LNCaP clone FGC (cell line): ENCODE measurements at regions not wholly inside any gene's neighbourhood (a gene's known extent, or its start where the extent isn't known, plus 50 kb on each side); places are given as distances from the start of the nearest gene placed in this dataset.

ENCODE experiments used
- DNase-seq: peaks from one replicate; pipeline ENCODE4 v3.0.0-alpha.2; 2011; ENCODE audit warnings: low read depth
- H3K4me3 ChIP-seq: 2 replicates; pipeline ENCODE4 v1.5.1; 2011; ENCODE audit warnings: mild to moderate bottlenecking, low read depth, low read length, control low read depth
- CTCF ChIP-seq: IDR thresholded peaks from 2 replicates; pipeline ENCODE4 v1.5.1; 2012; ENCODE audit warnings: mild to moderate bottlenecking; ENCODE audit not compliant: control insufficient read depth, insufficient read depth; ENCODE audit errors: extremely low read depth

- no peak overlapping the region for H3K4me3 ChIP-seq
- TF ChIP-seq CTCF = no peak
- DNase-seq = no peak
These were observed 412.7 kb downstream of the UTRN start for GRCh38 chr6:144697801-144698200.

GRCh38 chr6:144702781-144703180 is 417.6 kb downstream of the UTRN start:
- DNase-seq = no peak
- TF ChIP-seq CTCF = no peak
- no peak overlapping the region for H3K4me3 ChIP-seq

GRCh38 chr6:144710207-144710606 is 425.1 kb downstream of the UTRN start:
- TF ChIP-seq CTCF = no peak
- no peak for DNase-seq
- H3K4me3 ChIP-seq = no peak overlapping the region

GRCh38 chr6:144711661-144712060 is 426.5 kb downstream of the UTRN start:
- DNase-seq = no peak
- no peak overlapping the region for H3K4me3 ChIP-seq
- TF ChIP-seq CTCF = no peak

- no peak for DNase-seq
- TF ChIP-seq CTCF = no peak
These were observed 427.4 kb downstream of the UTRN start for GRCh38 chr6:144712541-144712940.

GRCh38 chr6:144714021-144714712 is 429.0 kb downstream of the UTRN start:
- no peak overlapping the region for H3K4me3 ChIP-seq
- no peak for TF ChIP-seq CTCF
- DNase-seq = no peak

More at GRCh38 chr6:144712541-144712940, 427.4 kb downstream of the UTRN start:
- no peak overlapping the region for H3K4me3 ChIP-seq

GRCh38 chr6:144715344-144715743 is 430.2 kb downstream of the UTRN start:
- no peak for DNase-seq
- no peak overlapping the region for H3K4me3 ChIP-seq
- no peak for TF ChIP-seq CTCF
